A549 (cell line): ENCODE measurements at regions not wholly inside any gene's neighbourhood (a gene's known extent, or its start where the extent isn't known, plus 50 kb on each side); places are given as distances from the start of the nearest gene placed in this dataset.

Experiments used
- ATAC-seq, 2 experiments: fragments of 200-7000 bp in 1 of 2; fragments of >200 bp in 1 of 2; cut with Nextera tagmentation in 1 of 2; cut with Tn5 transposase in 1 of 2; 3 replicates each; pipeline versions ENCODE4 v1.8.0 to v1.9.1; 2018 to 2020; ENCODE audit warnings: mild to moderate bottlenecking in 1 of 2, moderate library complexity in 1 of 2
- CTCF ChIA-PET: fragments of 300-600 bp; sonication (Branson Sonifier 250); formaldehyde crosslinking; extraction: SDS; loops from one replicate; lab custom pipeline; 2021; ENCODE audit warnings: antibody characterized with exemption, inconsistent platforms; lab: Yijun Ruan, JAX
- POLR2A ChIA-PET: fragments of 350-600 bp; formaldehyde crosslinking; extraction: SDS; loops from one replicate; lab custom pipeline; 2021; ENCODE audit warnings: antibody characterized with exemption, inconsistent platforms; lab: Yijun Ruan, JAX
- DNase-seq, 2 experiments: peaks; one replicate each; pipeline versions ENCODE4 v3.0.0 to v3.0.0-alpha.2; 2011 to 2016; ENCODE audit warnings: low read depth in 1 of 2, low spot score in 1 of 2
- FAIRE-seq: peaks from 2 replicates; lab custom pipeline; 2011; peaks lifted over from hg19 to GRCh38; lab: Jason Lieb, UNC
- H3K27ac ChIP-seq, 2 experiments: fragments of >200 bp; sonication (Bioruptor Twin); formaldehyde crosslinking; 3 replicates each; pipeline ENCODE4 v1.5.1; 2016 to 2017
- H3K4me1 ChIP-seq: fragments of >200 bp; sonication (Bioruptor Twin); formaldehyde crosslinking; 3 replicates; pipeline ENCODE4 v1.6.1; 2016
- H3K4me2 ChIP-seq: fragments of >200 bp; sonication (Bioruptor Twin); formaldehyde crosslinking; 3 replicates; pipeline ENCODE4 v1.6.1; 2016
- H3K4me3 ChIP-seq: fragments of >200 bp; sonication (Bioruptor Twin); formaldehyde crosslinking; 3 replicates; pipeline ENCODE4 v1.5.1; 2016
- H3K9me3 ChIP-seq: fragments of >200 bp; sonication (Bioruptor Twin); formaldehyde crosslinking; 3 replicates; pipeline ENCODE4 v1.6.1; 2016
- EP300 ChIP-seq, 2 experiments: fragments of >200 bp; sonication (Bioruptor Twin); formaldehyde crosslinking; IDR thresholded peaks; 2 replicates in 1 of 2; 3 replicates in 1 of 2; pipeline ENCODE4 v1.6.1; 2016 to 2017
- ESRRA ChIP-seq: fragments of 150-350 bp; IDR thresholded peaks from 2 replicates; pipeline ENCODE4 v1.6.1; 2014; ENCODE audit warnings: mild to moderate bottlenecking, low read length, borderline replicate concordance
- GATA3 ChIP-seq: IDR thresholded peaks from 2 replicates; pipeline ENCODE4 v1.6.1; 2012; ENCODE audit warnings: borderline replicate concordance
- HES2 ChIP-seq: fragments of >200 bp; sonication (Bioruptor Twin); formaldehyde crosslinking; IDR thresholded peaks from 2 replicates; pipeline ENCODE4 v1.6.1; 2016
- HEYL ChIP-seq: fragments of 250-450 bp; sonication (Bioruptor Pico); IDR thresholded peaks from 2 replicates; pipeline ENCODE4 v1.8.0; 2021; ENCODE audit warnings: mild to moderate bottlenecking, moderate library complexity
- HOXB13 ChIP-seq: fragments of 250-450 bp; sonication (Bioruptor Pico); IDR thresholded peaks from 2 replicates; pipeline ENCODE4 v1.5.0; 2020; ENCODE audit warnings: low read depth, mild to moderate bottlenecking, moderate library complexity
- HOXB5 ChIP-seq: fragments of 250-450 bp; sonication (Bioruptor Pico); IDR thresholded peaks from 2 replicates; pipeline ENCODE4 v1.5.0; 2020; ENCODE audit warnings: mild to moderate bottlenecking, moderate library complexity
- JUN ChIP-seq, 2 experiments: fragments of >200 bp; sonication (Bioruptor Twin); formaldehyde crosslinking; IDR thresholded peaks; 2 replicates in 1 of 2; 3 replicates in 1 of 2; pipeline ENCODE4 v1.6.1; 2016 to 2017
- KDM1A ChIP-seq: fragments of 200-600 bp; sonication (generic); IDR thresholded peaks from 2 replicates; pipeline ENCODE4 v1.6.1; 2016; ENCODE audit warnings: low read depth, mild to moderate bottlenecking
- MAZ ChIP-seq: fragments of 150-350 bp; IDR thresholded peaks from 2 replicates; pipeline ENCODE4 v1.6.1; 2014; ENCODE audit warnings: antibody characterized with exemption, low read depth, low read length, borderline replicate concordance
- NPAS2 ChIP-seq: fragments of 250-450 bp; sonication (Bioruptor Pico); IDR thresholded peaks from 2 replicates; pipeline ENCODE4 v1.8.0; 2022; ENCODE audit warnings: mild to moderate bottlenecking, moderate library complexity, borderline replicate concordance
- NR3C1 ChIP-seq: fragments of >200 bp; sonication (Bioruptor Twin); formaldehyde crosslinking; IDR thresholded peaks from 3 replicates; pipeline ENCODE4 v1.6.1; 2017
- POLR2A ChIP-seq: IDR thresholded peaks from 2 replicates; pipeline ENCODE4 v1.6.1; 2012; ENCODE audit warnings: mild to moderate bottlenecking, low read length
- RAD21 ChIP-seq, 2 experiments: fragments of >200 bp in 1 of 2; sonication (Bioruptor Twin) in 1 of 2; formaldehyde crosslinking in 1 of 2; IDR thresholded peaks in 1 of 2; conservative IDR thresholded peaks in 1 of 2; 2 replicates in 1 of 2; 3 replicates in 1 of 2; pipeline ENCODE4 v1.6.1; 2012 to 2018; ENCODE audit warnings: inconsistent platforms in 1 of 2
- RCOR1 ChIP-seq: fragments of 150-350 bp; IDR thresholded peaks from 2 replicates; pipeline ENCODE4 v1.6.1; 2014; ENCODE audit warnings: antibody characterized with exemption, low read length, low read depth
- REST ChIP-seq: fragments of 200-600 bp; sonication (generic); IDR thresholded peaks from 2 replicates; pipeline ENCODE4 v1.6.1; 2016; ENCODE audit warnings: antibody characterized with exemption, mild to moderate bottlenecking, moderate library complexity
- SMC3 ChIP-seq: fragments of >200 bp; sonication (Bioruptor Twin); formaldehyde crosslinking; IDR thresholded peaks from 3 replicates; pipeline ENCODE4 v1.6.1; 2018; ENCODE audit warnings: inconsistent platforms
- TFCP2L1 ChIP-seq: fragments of 250-450 bp; sonication (Bioruptor Pico); IDR thresholded peaks from 2 replicates; pipeline ENCODE4 v1.5.0; 2021; ENCODE audit warnings: mild to moderate bottlenecking
- TP53 ChIP-seq: fragments of 250-450 bp; sonication (Bioruptor Pico); IDR thresholded peaks from 2 replicates; pipeline ENCODE4 v1.5.0; 2021; ENCODE audit warnings: mild to moderate bottlenecking, moderate library complexity
- ZC3H11A ChIP-seq: fragments of 450-650 bp; IDR thresholded peaks from 2 replicates; pipeline ENCODE4 v1.6.1; 2014; ENCODE audit warnings: antibody characterized with exemption, mild to moderate bottlenecking
- ZFP36 ChIP-seq: fragments of 450-650 bp; IDR thresholded peaks from 2 replicates; pipeline ENCODE4 v1.6.1; 2014; ENCODE audit warnings: borderline replicate concordance; ENCODE audit not compliant: partially characterized antibody
- WGBS: methylation state at CpG from one replicate; pipeline ENCODE4 v1.1.6; 2017; ENCODE audit errors: missing lambda C conversion rate; 5-methylcytosine and 5-hydroxymethylcytosine counted together
- TF ChIP-seq, protein P1 (sequence below): IDR thresholded peaks from 2 replicates; pipeline ENCODE4 v1.6.1; 2012
- TF ChIP-seq, protein P2 (sequence below): IDR thresholded peaks from 2 replicates; pipeline ENCODE4 v1.6.1; 2012; ENCODE audit warnings: low read depth, borderline replicate concordance
- TF ChIP-seq, protein P3 (sequence below): IDR thresholded peaks from 2 replicates; pipeline ENCODE4 v1.6.1; 2012

- TF ChIP-seq ESRRA, result no peak
- TF ChIP-seq RCOR1, result no peak
- no peak for TF ChIP-seq EP300 (IDR thresholded peaks at IDR 0.05)
- TF ChIP-seq, protein P1, sequence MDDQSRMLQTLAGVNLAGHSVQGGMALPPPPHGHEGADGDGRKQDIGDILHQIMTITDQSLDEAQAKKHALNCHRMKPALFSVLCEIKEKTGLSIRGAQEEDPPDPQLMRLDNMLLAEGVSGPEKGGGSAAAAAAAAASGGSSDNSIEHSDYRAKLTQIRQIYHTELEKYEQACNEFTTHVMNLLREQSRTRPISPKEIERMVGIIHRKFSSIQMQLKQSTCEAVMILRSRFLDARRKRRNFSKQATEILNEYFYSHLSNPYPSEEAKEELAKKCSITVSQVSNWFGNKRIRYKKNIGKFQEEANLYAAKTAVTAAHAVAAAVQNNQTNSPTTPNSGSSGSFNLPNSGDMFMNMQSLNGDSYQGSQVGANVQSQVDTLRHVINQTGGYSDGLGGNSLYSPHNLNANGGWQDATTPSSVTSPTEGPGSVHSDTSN, result no peak
- TF ChIP-seq, protein P2, sequence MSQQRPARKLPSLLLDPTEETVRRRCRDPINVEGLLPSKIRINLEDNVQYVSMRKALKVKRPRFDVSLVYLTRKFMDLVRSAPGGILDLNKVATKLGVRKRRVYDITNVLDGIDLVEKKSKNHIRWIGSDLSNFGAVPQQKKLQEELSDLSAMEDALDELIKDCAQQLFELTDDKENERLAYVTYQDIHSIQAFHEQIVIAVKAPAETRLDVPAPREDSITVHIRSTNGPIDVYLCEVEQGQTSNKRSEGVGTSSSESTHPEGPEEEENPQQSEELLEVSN, result no peak
- TF ChIP-seq ZC3H11A, result no peak
- Histone ChIP-seq H3K4me3 (no peak overlapping the region), H3K9me3 (no peaks in the 10 kb centered on the region; the same call in 2 of the 3 replicates), H3K4me2 (no peak overlapping the region), H3K4me1 (no peaks in the 10 kb centered on the region), H3K27ac (no peak overlapping the region)
- CTCF ChIA-PET, result no interaction called here
- FAIRE-seq, result no peak
- no peak for DNase-seq
- no peak for ATAC-seq
- WGBS, result 2% methylated on average over 9 of the region's 9 CpGs
- POLR2A ChIA-PET, result no interaction called here
Measured at GRCh38 chr9:86672301-86672700, 275.0 kb downstream of the GAS1 start.

GRCh38 chr9:86671018-86671417, 276.3 kb downstream of the GAS1 start:
- 2% methylated on average over 1 of the region's 1 CpG for WGBS
- DNase-seq (no peak), FAIRE-seq (no peak), ATAC-seq (no peak)
- H3K4me1 ChIP-seq, result no peaks in the 10 kb centered on the region
- POLR2A ChIA-PET, result no interaction called here
- no peak overlapping the region for H3K4me2 ChIP-seq
- no peak for TF ChIP-seq KDM1A
- no peak for TF ChIP-seq NR3C1
- H3K9me3 ChIP-seq, result no peaks in the 10 kb centered on the region; the same call in 2 of the 3 replicates
- CTCF ChIA-PET, result interaction anchor here (0.7 to 1.3 kb wide), 2 partner anchors 10 to 35 kb away, joined by 3 read pairs; no protein-coding TSS in a partner anchor
- H3K27ac ChIP-seq, result no peak overlapping the region
- no peak overlapping the region for H3K4me3 ChIP-seq

GRCh38 chr9:86670536-86670935, 276.8 kb downstream of the GAS1 start:
- ATAC-seq, result no peak
- ChIA-PET CTCF (interaction anchor here (0.7 to 1.3 kb wide), 2 partner anchors 10 to 36 kb away, joined by 3 read pairs; no protein-coding TSS in a partner anchor), POLR2A (no interaction called here)
- no peak for FAIRE-seq
- TF ChIP-seq TFCP2L1 (CRISPR knock-in tag) (no peak), HES2 (no peak), ZFP36 (no peak), HOXB13 (CRISPR knock-in tag) (no peak), NPAS2 (no peak), TP53 (no peak), GATA3 (no peak), SMC3 (no peak), RAD21 (conservative IDR thresholded peaks at IDR 0.05 in 1 of 2, IDR thresholded peaks at IDR 0.05 in 1 of 2) (no peak), JUN (IDR thresholded peaks at IDR 0.05) (no peak), KDM1A (no peak), REST (no peak), POLR2A (no peak), MAZ (no peak), HOXB5 (CRISPR knock-in tag) (no peak), HEYL (CRISPR knock-in tag) (no peak)
- TF ChIP-seq, protein P2, result no peak
- TF ChIP-seq, protein P1, result no peak
- TF ChIP-seq, protein P3, sequence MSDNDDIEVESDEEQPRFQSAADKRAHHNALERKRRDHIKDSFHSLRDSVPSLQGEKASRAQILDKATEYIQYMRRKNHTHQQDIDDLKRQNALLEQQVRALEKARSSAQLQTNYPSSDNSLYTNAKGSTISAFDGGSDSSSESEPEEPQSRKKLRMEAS, result no peak
- no peak for DNase-seq
- Histone ChIP-seq H3K4me3 (no peak overlapping the region), H3K4me2 (no peak overlapping the region), H3K9me3 (no peaks in the 10 kb centered on the region; the same call in 2 of the 3 replicates), H3K27ac (no peak overlapping the region), H3K4me1 (no peaks in the 10 kb centered on the region)
- 33% methylated on average over 4 of the region's 4 CpGs for WGBS
